NCI-H146 treated with DMSO at 0.1 percent for 48 hours (cell line): ENCODE measurements at regions not wholly inside any gene's neighbourhood (a gene's known extent, or its start where the extent isn't known, plus 50 kb on each side); places are given as distances from the start of the nearest gene placed in this dataset.
A peak's percentile ranks its signal among the peaks of the same experiment; 100 is the strongest.

Experiments
- DNase-seq: peaks from one replicate; lab custom pipeline; 2025; ENCODE audit not compliant: unreplicated experiment; lab: John Stamatoyannopoulos, UW

DNA sequence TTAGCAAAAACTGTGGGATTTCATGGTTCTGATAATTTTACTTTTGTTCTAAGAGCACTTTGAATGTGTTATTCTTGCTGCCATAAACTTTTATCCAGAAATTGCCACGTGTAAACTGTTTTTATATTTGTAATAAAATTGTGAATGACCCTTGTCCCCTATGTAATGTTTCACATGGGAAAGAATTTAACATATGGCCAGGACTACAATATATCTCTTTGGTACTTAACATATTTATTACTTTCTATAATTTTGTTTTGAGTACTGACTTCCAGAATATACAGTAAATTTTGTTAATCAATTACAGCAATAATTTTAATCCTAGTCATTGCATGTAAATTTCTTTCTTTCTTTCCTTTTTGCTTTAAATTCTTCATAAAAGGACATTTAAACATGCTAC lies 735.0 kb upstream of the PHF14 start:
- DNase-seq: no peak

GRCh38 chr7:10239695-10240345 lies 733.9 kb upstream of the PHF14 start:
- peak; percentile 72 for DNase-seq

DNA sequence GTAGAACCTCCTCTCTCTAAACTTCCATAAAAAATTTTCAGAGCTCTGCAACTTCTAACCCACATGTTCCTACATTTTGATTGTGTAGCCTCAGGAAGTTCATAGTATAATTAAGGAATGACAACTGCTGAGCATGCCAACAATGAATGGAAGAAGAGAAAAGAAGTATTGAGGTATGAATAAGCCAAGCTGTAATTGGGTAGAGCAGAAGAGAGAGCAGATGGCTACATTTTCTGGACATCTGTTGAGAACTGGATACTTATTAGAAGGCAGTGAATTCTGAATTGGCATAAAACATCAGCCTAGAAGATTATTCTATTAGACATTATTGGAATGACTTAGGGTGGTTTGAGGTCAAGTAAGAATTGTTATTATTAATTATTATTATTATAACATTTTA lies 728.3 kb upstream of the PHF14 start:
- DNase-seq: no peak

DNA sequence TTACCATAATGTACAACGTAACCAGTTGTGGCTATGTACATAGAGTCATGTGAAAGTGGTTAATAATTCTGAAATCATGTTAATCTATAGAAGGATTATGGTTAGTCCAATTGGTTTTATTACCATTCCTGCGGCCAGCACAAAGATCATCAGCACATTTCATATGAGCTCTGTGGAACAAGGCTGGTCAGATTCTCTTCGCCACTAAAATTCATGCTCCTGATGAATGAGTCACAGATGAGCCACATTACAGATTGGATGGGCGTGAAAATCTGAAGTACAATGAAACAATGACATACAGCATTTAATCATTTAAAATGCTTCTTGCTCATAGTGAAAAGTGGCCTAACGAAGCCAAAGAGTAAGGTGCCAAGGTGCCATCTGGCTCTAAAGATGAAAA lies 716.2 kb upstream of the PHF14 start:
- no peak for DNase-seq

- DNase-seq: no peak
These were observed 706.7 kb upstream of the PHF14 start for GRCh38 chr7:10266976-10267375.

GRCh38 chr7:10268034-10268433 lies 705.6 kb upstream of the PHF14 start:
- no peak for DNase-seq

DNA sequence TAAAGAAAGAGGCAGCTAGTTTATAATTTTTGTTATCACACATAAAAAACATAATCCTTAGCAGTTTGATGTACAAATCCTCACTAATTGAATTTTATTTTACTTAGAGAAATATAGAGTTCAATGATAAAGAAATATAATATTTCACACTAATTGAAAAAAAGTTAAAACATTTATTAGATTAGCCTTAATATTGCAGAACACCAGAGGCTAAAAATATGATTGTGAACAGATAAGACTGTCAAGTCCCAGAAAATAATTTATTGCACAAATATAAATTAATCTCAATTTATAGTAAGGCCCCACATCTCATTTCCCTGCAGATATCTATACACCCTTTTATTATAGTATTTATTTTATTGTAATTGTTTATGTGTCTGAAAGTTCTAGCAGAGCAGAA lies 690.8 kb upstream of the PHF14 start:
- no peak for DNase-seq

- no peak for DNase-seq
These were observed 689.7 kb upstream of the PHF14 start for GRCh38 chr7:10284001-10284400.

- no peak for DNase-seq
These were observed 674.3 kb upstream of the PHF14 start for GRCh38 chr7:10299384-10299783.

- no peak for DNase-seq
These were observed 673.1 kb upstream of the PHF14 start for GRCh38 chr7:10300577-10300976.

GRCh38 chr7:10308276-10308675 lies 665.4 kb upstream of the PHF14 start:
- no peak for DNase-seq

DNA sequence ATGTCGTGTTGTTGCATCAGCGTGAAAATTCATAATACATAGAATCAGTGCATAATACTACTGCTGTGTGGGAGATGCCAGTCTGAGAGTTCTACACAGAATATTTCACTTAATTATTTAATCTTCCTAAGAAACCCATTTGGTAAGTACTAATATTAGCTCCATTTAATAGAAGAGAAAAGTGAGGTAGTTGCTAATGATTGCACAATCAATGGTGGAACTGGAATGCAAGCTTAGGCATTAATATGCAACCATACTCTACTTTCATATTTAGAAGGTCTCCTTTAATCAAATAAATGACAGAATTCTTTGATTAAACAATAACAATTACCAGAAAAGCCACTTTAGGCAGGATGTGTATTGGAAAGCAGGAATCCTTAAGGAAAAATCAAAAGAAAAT lies 660.7 kb upstream of the PHF14 start:
- DNase-seq: no peak

- no peak for DNase-seq
These were observed 657.8 kb upstream of the PHF14 start for GRCh38 chr7:10315881-10316280.

GRCh38 chr7:10316488-10316887 lies 657.2 kb upstream of the PHF14 start:
- no peak for DNase-seq

DNA sequence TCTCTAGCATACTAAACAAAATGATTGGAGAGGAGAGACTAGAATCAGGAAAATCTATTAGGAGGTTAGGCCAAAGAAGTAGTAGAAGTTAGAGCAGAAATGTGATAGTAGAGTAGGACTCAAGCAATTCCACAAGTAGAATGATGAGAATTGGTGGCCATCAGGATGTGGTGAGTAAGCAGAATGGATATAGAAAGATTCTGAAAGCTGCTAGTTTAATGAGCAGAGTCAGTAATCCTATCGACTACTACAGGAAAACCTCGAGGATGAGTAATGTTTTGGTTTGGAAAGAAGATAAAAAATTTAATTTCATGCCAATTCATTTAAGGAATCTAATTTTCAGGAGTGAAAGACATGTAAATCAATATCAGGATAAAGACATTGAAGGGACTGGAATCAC lies 648.3 kb upstream of the PHF14 start:
- no peak for DNase-seq

- no peak for DNase-seq
These were observed 630.6 kb upstream of the PHF14 start for GRCh38 chr7:10343108-10343507.

DNA sequence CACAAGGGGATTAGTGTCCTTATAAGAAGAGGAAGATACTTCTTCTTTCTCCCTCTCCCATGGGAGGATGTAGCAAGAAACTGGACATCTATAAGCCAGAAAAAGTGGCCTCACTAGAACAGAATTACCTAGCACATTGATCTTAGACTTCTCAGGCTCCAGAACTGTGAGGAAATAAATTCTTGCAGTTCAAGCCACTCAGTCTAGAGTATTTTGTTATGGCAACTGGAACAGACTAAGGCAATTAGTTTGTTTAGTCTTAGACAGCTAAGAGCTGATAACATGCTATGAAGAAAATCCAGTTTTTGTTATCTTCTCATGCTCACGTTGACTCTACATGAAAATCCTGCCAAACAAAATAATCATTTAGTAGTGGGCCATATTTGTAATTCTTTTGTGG lies 627.6 kb upstream of the PHF14 start:
- no peak for DNase-seq

DNA sequence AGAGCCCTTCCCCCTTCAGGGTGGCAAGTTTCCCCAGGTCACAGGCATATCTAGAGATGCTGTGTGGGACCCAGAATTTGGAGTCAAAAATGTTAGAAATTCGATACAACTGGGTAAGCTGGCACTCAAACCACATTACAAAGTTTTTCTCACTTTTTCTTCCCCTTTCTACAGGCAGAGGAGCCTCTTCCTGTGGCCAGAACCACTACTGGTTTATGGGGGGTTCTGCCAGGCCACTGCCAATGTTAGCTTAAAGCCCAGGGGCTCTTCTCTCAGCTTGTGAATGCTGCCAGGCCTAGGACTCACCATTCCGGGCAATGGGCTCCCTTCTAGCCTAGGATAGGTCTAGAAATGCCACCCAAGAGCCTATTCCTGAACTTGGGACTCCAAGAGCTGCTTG lies 617.9 kb upstream of the PHF14 start:
- DNase-seq: no peak

DNA sequence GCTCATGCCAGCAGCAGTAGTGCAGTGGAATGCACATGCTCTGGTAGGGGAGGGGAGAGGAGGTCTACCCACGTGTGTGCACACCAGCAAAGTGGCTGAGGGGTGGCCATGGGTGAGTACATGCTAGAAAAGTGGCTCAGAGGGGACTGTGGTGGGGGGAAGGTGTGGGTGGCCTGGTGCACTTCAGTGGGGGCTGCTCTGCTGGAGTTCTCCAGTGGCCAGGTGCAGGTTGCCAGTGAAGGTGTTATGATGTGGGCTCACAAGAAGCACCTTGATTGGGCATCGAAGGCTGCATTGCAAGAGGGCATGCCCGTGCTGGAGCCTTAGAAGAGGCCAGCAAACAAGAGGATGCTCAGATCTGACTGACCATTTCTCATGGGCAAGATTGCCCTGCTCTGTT lies 613.6 kb upstream of the PHF14 start:
- DNase-seq: no peak

DNA sequence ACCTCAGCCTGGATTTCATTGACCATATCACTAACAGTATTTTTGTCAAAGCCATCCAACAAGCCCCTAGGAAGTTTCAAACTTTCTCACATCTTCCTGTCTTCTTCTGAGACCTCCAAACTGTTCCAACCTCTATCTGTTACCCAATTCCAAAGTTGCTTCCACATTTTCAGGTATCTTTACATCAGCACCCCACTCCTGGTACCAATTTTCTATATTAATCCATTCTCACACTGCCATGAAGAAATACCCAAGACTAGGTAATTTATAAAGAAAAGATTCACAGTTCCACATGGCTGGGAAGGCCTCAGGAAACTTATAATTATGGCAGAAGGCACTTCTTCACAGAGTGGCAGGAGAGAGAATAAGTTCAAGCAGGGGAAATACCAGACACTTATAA lies 571.9 kb upstream of the PHF14 start:
- no peak for DNase-seq

- peak; percentile 31 for DNase-seq
These were observed 561.2 kb upstream of the PHF14 start for GRCh38 chr7:10412422-10413019.

DNA sequence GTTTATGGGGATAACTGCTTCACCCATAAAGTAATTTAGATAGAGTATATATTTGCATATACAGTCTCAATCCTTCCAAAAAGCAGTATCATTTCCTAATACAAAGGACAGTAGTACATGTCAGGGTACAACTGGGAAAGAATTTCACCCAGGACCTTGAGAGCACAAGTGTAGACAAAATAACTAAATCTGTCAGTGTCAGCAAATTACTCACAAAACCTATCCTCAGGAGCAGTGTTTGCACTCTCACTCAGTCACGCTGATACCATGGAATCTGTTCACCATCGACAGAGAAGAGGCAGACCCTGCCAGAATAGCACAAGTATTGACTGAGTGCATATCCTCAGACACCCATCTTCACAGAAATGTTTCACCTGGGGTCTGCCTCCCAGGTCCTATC lies 554.7 kb upstream of the PHF14 start:
- DNase-seq: no peak

GRCh38 chr7:10429031-10429430 lies 544.6 kb upstream of the PHF14 start:
- DNase-seq: no peak
